Mammary epithelial cell (primary cell): ENCODE measurements at regions not wholly inside any gene's neighbourhood (a gene's known extent, or its start where the extent isn't known, plus 50 kb on each side); places are given as distances from the start of the nearest gene placed in this dataset.

ENCODE experiments used
- CTCF ChIP-seq, 2 donors: IDR thresholded peaks in 1 of 2; conservative IDR thresholded peaks in 1 of 2; 2 replicates each; pipeline ENCODE4 v1.5.1; 2011 to 2012; ENCODE audit warnings: inconsistent platforms in 2 of 2, low read length in 2 of 2, mild to moderate bottlenecking in 2 of 2, control low read depth in 1 of 2, low read depth in 1 of 2; ENCODE audit not compliant: insufficient read depth in 1 of 2; ENCODE audit errors: extremely low read depth in 1 of 2
- EZH2 ChIP-seq: IDR thresholded peaks from 2 replicates; pipeline ENCODE4 v1.6.1; 2012; ENCODE audit warnings: low read length, inconsistent platforms, borderline replicate concordance

GRCh38 chr2:82487354-82487753, 1971.7 kb downstream of the SUCLG1 start:
- TF ChIP-seq CTCF (conservative IDR thresholded peaks at IDR 0.05 in 1 of 2, IDR thresholded peaks at IDR 0.05 in 1 of 2; ENCODE audit: extremely low read depth in 1 of 2, insufficient read depth in 1 of 2, low read depth in 1 of 2, low read length in 2 of 2) (no peak), EZH2 (no peak)
